ENCODE measurements at regions not wholly inside any gene's neighbourhood (a gene's known extent, or its start where the extent isn't known, plus 50 kb on each side); places are given as distances from the start of the nearest gene placed in this dataset.
"Not testable (repeated sequence)": the region's sequence is repeated elsewhere in the genome, so short reads cannot be mapped to it uniquely, and the experiment has no call there.

- DNase-seq (ENCODE audit: low spot score), result not testable (repeated sequence)
Measured at GRCh38 chr9:66832222-66832621, 68.3 kb upstream of the ZNF658 start.

GRCh38 chr9:66837242-66837937, 63.1 kb upstream of the ZNF658 start:
- not testable (repeated sequence) for DNase-seq (ENCODE audit: low spot score)
